PC-3 (cell line): ENCODE measurements at regions not wholly inside any gene's neighbourhood (a gene's known extent, or its start where the extent isn't known, plus 50 kb on each side); places are given as distances from the start of the nearest gene placed in this dataset.

Source experiments
- CTCF ChIP-seq: fragments of 300-600 bp; sonication (generic); conservative IDR thresholded peaks from 2 replicates; pipeline ENCODE4 v1.5.1; 2017; ENCODE audit warnings: antibody characterized with exemption, low read depth, mild to moderate bottlenecking, low read length
- EZH2 ChIP-seq: fragments of 300-600 bp; sonication (generic); IDR thresholded peaks from one replicate; pipeline ENCODE4 v1.6.1; 2017; ENCODE audit warnings: antibody characterized with exemption, mild to moderate bottlenecking, low read length; ENCODE audit not compliant: unreplicated experiment
- EZH2phosphoT487 ChIP-seq: fragments of 300-600 bp; sonication (generic); IDR thresholded peaks from 2 replicates; pipeline ENCODE4 v1.6.1; 2018; ENCODE audit warnings: mild to moderate bottlenecking, antibody characterized with exemption, low read length, borderline replicate concordance

- no peak for TF ChIP-seq CTCF
- TF ChIP-seq EZH2phosphoT487: no peak
- no peak for TF ChIP-seq EZH2
Measured at GRCh38 chr21:27633631-27634030, 666.7 kb upstream of the ADAMTS5 start.
